HL-60 (cell line): ENCODE measurements at regions not wholly inside any gene's neighbourhood (a gene's known extent, or its start where the extent isn't known, plus 50 kb on each side); places are given as distances from the start of the nearest gene placed in this dataset.

Source experiments
- REST ChIP-seq: IDR thresholded peaks from 2 replicates; pipeline ENCODE4 v1.6.1; 2012; ENCODE audit warnings: low read depth; ENCODE audit not compliant: insufficient replicate concordance
- TF ChIP-seq, protein P1 (sequence below): IDR thresholded peaks from one replicate; pipeline ENCODE4 v1.5.1; 2011; ENCODE audit warnings: low read length, control low read depth, inconsistent platforms; ENCODE audit not compliant: insufficient read depth

GRCh38 chrX:38898261-38898660 is 97.0 kb downstream of the MID1IP1 start:
- TF ChIP-seq REST, result no peak
- TF ChIP-seq, protein P1, sequence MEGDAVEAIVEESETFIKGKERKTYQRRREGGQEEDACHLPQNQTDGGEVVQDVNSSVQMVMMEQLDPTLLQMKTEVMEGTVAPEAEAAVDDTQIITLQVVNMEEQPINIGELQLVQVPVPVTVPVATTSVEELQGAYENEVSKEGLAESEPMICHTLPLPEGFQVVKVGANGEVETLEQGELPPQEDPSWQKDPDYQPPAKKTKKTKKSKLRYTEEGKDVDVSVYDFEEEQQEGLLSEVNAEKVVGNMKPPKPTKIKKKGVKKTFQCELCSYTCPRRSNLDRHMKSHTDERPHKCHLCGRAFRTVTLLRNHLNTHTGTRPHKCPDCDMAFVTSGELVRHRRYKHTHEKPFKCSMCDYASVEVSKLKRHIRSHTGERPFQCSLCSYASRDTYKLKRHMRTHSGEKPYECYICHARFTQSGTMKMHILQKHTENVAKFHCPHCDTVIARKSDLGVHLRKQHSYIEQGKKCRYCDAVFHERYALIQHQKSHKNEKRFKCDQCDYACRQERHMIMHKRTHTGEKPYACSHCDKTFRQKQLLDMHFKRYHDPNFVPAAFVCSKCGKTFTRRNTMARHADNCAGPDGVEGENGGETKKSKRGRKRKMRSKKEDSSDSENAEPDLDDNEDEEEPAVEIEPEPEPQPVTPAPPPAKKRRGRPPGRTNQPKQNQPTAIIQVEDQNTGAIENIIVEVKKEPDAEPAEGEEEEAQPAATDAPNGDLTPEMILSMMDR, result no peak
